ENCODE measurements at regions not wholly inside any gene's neighbourhood (a gene's known extent, or its start where the extent isn't known, plus 50 kb on each side); places are given as distances from the start of the nearest gene placed in this dataset.
A peak's percentile ranks its signal among the peaks of the same experiment; 100 is the strongest.

DNA sequence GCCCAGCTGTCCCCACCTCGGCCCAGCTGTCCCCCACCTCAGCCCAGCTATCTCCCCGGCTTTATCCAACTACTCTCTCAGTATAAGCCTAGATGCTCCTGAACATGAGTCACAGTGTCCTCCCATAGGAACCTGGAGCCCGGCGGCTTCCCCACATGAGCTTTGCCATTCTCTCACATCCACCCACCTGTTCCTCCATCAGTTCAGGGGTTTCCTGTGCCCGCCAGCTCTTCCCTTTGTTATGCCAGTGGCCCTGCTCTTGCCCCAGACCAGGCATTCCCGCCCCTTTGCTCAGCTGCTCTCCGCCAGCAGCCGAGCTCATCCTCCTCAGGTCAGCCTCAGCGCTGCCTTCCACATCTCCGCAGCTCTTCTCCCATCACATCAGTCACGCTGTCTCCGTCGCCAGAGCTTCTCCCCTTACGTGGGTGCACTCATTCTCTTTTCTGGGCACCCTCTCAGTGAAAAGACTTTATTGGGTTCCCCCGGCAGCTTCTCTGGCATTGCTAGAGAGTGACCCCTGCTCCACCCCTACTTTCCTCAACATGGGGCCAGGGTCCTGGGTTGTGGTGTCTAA lies 89.5 kb upstream of the CSF3R start:
- DNase-seq, result no peak

DNA sequence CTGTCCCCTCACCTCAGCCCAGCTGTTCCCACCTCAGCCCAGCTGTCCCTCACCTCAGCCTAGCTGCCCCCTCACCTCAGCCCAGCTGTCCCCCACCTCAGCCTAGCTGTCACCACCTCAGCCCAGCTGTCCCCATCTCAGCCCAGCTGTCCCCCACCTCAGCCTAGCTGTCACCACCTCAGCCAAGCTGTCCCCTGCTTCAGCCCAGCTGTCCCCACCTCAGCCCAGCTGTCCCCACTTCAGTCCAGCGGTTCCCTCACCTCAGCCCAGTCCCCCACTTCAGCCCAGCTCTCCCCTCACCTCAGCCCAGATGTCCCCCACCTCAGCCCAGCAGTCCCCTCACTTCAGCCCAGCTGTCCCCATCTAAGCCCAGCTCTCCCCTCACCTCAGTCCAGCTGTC lies 88.4 kb upstream of the CSF3R start:
- no peak for DNase-seq

DNA sequence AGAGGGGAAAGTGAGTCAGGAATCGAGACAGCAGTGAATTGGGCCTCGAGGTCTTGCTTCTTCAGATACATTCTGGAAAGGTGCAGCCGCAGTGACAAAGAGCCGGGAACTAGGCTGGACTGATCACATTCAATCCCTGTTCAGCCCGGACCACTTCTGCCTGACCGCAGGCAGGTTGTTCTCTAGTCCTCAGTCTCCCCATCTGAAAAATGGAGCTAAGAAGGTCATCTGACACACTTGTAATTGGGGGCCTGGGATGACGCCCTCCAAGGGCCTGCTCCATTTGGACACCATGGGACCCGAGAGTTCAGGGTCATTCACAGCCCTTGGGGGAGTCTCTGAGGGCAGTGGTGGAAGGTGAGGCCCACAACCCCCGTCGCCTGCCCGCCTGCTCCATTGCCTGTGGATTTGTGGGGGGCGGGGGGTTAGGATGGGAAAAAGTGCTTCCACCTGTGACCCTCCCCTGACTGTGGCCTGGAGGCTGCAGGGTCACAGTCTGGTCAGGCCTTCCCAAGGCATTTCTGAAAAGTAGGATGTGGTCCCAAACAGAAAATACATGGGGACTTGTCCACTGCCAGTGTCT lies 87.9 kb upstream of the CSF3R start:
- DNase-seq, result no peak

DNA sequence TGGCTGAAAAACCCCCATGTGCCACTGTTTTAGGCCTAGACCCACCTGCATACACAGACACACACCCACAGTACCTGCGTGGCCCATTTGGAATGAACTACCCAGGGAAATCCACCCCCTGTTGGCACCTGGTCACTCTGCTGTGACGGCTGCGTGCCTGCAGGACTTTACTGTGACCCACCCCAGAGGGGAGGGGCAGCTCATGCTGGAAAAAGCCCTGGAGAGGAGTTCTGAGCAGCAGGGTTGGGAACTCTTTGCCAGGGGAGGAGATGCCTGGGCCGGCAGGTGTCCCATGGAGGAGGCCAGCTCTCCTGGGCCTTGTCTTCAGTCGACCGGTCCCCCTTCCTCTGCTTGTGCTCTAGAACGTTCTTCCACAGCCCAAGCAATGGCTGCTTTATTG lies 87.3 kb upstream of the CSF3R start:
- DNase-seq, result no peak

DNA sequence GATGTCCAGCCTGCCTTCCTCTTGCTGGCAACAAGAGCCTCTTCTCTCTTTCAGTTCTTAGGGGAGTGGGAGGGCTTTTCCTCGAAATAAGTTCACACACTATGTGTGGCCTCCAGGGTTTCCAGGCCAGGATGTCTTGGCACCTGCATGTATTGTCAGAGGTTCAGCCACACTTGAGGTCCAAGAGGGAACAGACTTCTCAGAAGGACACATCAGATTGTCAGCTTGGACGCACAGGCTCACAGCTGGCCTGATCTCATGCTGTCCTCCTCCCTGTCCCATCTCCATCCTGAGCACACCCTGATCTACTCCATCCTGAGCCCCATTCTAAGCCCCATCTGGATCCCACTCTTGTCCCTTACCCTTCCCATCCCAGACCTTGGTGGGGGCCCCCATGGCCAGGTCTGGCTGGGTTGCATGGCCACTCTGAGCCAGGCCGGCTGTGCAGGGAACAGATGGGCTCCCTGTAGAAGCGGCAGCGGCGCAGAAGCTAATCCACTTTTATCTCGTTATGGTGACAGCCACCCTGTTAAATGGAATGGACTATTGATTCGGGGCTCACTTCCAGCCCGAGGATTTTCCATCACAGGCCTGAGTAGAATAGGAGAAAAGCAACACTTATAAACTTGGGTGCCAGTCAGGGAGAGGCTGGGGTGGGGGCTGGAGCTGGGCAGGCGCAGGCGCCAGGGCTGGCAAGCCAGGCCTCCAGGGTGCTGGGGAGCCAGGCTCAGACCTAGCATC lies 85.1 kb upstream of the CSF3R start:
- no peak for DNase-seq

DNA sequence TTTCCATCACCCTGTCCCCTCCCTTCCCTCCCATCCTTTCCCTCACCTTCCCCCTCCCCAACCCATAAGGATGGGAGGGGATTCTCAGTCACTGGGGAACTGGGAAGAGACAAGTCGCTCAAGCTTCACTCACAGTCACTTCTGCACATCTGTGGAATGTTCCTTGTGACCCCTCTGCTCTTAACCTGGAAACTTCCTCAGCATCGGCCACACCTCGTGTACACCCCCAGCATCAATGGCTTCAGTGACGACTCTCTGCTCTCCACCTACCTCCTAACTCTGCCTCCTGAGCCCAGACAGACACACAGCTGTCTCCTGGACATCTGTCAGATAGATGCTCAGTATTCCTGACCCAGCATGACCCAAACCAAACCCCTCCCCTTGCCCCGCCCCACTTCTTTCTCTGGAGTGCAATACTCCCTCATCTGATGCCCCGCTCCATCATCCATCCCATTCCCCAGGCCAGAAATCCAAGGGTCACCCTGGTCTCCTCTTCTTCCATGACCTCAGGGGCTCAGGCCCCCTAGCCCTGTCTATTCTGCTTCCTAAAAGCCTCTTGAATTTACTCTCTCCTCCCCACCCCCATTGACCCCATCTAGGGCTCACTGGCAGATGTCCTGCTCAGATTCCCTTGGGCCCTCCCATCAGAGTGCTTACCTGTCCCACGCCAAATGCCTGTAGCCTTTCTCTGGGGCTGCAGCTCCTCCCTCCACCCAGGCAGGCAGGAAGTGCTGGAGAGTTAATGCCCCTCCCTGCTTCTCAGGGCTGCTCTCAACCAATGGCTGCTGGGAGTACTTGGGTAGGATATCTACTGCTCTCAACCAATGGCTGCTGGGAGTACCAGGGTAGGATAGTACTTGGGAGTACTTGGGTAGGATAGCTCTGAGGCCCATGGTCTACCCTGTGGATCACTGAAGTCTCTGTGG lies 83.1 kb upstream of the CSF3R start:
- no peak for DNase-seq

DNA sequence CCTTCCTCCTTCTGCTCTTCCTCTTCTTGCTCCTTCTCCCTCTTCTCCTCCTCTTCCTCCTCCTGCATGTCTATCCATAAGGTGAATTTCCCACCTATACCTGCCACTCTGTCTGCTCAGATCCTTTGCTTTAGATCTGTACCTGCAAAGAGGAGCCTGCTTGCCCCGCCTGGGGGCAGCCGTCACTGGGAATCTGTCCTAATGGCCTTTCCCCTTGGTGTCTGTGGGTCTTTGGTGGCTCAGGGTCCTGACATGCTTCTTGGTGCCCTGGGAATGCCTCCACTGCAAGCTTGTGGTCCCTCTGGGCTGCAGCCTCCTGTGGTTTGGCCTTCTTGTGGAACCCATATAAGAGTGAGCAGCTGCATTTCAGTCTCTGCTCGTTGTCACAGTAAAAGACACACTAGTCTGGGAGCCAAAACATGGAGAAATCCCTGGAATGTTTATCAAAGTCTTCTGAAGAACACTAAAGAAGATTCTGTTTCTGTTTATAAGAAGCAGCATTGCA lies 79.5 kb upstream of the CSF3R start:
- no peak for DNase-seq

DNA sequence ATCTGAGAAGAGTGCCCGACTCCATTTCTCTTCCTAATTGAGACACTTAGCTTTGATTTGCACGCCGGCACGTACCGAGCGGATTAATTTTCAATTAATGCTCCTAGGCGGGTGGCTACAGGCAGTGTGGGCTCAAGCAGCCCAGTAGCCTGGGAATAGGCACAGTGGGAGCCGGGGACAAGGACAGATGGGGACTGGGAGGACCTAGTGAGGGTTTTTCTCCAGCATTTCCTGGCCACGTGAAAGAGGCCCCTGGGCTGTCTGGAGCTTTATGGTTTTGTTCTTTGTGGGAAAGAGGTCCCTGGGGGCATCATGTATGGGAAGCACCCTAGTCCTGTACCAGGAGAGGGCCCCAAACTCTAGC lies 78.6 kb upstream of the CSF3R start:
- DNase-seq, result no peak

DNA sequence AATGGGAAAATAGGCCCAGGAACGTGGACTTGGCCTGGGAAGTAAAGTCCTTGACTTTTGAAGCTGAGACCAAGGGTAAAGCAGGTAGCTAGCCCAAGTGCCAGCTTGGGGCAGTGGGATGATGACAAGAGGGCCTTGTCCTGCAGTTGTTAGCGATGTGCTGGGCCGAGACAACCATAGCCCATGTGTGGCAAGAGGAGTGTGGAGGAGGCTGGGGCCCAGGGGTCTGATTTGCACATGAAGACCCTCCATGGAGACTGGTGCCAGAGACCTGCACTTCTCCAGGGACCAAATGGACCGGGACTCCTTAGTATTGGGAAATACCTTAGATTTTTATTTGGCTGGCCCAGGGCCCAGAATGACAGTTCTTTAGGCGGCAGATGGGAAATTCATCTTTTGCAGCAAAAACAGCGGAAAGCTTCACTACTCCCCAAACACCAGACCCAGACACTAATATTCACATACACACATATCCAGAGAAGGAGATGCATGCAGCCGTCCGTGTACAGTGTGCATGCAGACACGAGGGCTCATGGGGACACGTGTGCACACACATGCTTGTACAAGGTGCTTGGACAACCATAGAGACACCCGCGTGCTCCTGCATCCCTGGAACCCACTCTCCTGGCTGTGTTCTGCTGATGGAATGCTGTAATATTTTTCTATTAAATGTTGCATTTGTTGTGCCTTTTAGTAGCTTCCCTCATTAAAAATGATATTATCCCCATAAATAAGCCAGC lies 78.1 kb upstream of the CSF3R start:
- no peak for DNase-seq

DNA sequence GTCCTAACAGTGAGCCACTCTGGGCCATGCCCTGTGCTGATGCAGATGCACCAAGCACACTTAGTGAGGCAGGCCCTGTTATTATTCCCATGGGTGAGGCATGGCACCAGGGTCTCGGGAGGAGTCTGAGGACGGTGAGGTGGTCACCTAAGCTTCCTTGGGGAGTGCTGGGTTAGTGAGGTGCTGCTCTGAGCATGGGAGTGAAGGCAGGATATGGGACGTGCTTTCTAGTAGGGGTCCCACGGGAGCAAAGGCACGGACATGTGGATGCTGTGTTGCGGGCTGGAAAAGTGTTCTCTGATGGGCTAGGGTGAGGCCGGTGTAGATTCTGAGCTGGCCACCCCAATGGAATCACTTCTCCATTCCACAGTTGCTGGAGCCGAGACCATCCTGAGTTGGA lies 77.5 kb upstream of the CSF3R start:
- no peak for DNase-seq

DNA sequence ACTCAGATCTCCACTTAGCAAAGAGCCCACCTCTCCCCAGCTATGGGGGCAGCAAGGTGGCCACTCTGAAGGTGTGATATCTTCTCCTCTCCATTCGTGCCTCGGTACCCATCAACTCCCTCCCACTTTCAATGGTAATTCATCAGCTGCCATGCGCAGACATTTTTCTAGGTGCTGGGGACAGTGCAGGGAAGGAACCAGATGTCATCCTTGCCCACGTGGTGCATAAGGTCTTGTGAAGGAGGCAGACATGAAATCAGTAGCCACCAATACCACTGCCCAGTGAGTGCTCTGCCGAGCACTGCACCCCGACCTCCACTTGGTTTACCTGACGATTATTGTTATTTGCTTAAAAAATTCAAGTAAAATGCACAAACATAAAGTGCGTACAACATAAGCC lies 76.3 kb upstream of the CSF3R start:
- DNase-seq, result no peak

DNA sequence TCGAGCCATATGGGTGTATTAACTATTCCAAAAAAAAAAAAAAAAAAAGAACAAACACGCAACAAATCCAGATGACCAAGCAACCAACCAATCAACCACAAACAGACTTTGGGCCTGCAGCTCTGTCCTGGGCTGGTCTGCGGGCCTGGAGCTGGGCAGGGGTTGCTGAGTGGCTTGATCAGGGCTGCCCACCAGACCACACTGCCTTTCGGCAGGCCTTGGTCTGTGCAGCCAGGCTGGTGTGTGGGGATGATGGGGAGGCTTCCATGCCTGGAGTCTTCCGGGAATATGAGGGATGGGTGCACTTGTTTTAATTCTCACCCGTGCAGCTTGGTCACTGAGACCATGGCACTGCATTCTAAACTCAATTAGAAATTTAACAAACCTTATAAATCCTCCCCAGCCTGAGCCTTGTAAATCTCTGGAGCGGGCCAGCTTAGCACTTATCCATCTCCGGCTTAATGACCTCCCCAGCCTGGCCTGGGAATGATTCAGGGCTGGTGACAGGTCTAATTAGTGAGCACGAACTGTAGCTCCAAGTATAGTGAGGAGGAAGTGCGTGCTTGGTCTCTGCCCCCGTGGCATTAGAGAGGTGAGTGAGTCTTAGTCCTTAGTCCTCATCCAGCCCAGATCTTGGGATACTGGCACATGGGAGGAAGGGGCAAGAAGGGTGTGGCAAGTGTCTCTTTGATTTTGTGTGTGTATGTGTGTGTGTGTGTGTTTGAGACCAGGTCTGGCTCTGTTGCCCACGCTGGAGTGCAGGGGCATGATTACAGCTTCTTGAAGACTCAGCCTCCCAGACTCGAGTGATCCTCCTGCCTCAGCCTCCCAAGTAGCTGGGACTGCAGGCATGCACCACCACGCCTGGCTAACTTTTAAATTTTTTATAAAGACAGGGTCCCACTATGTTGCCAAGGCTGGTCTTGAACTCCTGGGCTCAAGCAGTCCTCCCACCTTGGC lies 74.6 kb upstream of the CSF3R start:
- no peak for DNase-seq

DNA sequence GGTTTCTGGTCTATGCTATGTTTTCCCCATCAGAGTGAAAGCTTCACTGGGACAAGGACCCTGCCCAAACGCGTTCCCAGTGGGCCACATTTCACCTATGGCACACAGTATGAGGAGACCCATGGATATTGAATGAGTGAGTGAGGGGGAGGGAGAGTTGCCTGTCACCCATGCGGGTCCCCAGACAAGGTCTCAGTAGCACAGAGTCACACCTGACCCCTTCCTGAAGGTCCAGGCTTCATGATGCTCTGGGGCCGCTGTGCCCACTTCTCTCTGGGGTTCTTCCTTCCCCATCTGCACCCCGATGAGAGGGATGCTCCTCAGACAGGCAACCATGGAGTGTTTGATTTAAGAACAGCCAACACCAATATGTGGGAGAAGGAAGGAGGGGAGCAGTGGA lies 72.3 kb upstream of the CSF3R start:
- DNase-seq, result no peak

DNA sequence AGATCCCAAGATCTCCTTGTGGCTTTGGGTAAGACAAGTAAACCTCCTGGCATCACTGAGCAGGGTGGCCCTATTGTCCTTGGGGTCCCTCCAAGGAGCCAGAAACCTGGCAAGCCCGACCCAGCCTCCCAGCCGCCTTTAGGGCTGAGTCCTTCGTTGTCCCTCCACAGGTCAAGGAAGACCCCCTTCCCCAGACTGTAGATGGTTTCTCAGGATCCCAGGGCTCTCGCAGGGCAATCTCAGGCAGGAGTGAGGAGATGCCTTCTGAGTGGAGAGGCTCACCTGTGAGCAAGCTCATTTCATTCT lies 71.6 kb upstream of the CSF3R start:
- DNase-seq, result no peak

DNA sequence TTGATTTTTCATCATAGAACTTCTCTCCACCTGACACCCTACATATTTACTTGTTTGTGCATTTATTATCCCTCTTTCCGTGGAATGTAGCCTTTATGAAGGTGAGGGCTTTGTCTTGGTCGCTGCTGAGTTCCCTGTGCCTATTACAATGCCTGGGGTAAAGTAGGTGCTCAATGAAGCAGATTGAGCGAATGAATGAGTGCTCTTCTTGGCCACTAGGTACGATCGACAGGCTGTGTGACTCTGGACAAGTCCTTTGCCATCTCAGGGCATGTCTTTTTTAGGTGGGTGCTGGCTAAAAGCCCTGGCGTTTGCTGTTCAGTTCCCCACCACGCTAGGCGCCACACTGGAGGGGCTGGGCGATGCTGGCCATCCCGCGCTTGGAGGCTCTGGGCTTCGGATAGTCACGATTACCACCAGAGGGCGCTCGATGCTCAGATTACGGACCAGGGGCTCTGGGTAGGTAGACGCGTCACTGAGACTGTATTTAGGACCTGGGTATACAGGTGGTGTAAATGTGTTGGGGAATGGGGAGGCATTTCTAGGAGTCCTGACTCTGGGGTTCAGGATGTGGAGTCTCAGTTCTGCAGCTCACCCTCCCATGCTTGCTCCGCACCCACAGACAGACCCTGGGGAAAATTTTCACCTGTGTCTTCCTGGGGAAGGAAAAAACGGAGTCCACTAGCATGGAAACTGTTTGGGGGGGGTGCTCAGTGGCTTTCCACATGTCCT lies 71.0 kb upstream of the CSF3R start:
- peak; percentile 87 for DNase-seq

DNA sequence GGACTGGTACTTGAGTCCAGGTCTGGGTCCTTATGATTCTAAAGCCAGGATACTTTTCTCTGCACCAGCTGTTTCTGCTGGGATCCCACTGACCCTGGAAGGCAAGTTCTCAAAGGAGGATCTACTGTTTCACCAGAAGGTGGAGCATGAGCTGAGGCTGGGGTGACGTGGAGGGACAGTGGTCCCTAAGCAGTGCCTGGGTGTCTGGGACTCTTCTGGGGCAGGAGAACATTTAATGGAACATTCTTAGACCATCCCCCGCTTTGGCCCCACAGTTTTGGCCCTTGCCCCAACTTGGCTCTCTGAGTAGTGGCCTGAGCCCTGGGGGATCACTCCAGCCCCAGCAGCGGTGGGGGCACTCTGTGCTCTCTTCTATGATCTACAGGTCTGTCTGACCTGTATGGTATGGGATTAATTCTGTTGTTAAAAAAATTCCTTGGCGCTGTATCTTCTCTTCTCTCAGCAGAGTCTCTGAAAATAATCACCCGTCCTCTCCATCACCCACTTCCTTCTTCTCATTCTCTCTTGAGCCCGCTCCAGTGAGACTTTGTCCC lies 60.3 kb upstream of the CSF3R start:
- DNase-seq, result no peak

DNA sequence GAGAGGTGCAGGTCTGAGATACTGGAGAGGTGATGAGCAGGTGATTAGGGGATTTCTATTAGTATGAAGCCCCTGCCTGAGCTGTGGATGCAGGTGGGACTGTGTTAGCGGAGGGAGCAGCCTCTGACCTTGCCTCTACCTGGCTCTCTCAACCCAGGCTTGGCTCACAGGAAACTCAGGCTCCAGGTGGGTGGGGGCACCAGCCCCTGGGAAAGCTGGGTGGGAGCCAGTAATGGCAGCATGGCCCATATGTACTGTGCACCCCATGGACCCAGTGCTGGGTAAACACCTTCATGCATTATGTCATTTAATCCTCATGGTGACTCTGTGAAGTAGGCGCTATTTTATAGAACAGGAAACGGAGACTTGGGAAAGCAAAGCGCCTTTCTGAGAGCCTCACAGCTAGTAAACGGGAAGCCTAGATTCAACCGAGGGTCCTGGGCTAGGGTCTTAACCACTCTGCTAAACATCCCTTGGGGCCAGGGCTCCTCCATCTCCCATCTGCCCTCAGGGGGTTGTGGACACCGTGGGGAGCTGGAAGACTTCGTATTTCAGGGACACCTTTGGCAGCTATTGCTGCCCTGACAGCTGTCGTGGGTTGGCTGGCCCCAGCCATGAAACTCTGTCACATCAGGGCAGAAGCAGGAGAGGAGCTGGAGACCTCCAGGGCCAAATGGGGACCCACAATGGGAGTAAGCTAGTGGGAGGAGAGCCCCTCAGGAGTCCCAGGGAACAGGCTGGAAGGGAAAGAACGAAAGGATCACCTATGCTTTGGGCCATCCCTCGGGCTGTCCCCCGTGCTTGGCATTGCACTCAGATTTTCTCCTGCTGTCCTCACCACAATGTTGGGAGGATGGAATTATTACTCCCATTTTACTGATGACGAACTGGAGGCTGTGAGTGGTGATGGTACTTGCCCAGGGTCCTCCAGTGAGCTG lies 59.6 kb upstream of the CSF3R start:
- peak; percentile 54 for DNase-seq

DNA sequence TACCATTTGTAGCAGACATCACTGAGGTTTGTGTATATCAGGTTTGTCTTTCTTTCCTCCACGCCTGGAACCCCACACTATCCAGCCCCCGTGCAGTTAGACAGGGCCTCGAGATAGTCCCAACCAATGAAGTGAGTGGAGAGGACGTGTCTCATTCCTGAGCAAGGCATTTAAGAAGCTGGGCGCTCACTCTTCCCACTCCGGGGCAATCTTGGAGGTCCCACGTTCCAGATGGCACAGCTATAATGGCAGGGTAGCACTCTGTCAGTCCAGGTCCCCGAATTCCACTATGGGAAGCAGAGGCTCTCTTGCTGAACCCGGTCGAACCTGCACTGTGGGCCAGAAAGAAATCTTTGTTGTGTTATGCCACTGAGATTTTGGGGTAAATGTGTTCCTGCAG lies 57.3 kb upstream of the CSF3R start:
- DNase-seq, result no peak

DNA sequence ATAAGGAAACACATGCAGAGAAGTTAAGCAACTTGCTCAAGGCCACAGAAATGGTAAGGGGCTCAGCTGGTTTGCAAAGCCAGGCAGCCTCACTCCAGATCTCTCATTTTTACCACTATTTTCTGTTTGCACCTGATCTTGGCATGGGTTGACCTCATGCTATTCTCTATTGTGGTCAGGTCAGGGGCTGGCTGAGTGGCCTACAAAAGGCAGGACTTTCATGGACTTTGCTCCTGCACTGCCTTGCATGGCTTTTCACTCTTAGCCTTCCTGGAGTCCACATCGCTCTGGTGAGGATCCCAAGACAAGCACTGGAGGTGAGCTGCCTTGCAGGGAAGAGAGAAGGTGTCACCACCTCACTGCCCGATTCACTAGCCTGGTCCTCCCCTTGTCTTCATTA lies 56.8 kb upstream of the CSF3R start:
- no peak for DNase-seq

DNA sequence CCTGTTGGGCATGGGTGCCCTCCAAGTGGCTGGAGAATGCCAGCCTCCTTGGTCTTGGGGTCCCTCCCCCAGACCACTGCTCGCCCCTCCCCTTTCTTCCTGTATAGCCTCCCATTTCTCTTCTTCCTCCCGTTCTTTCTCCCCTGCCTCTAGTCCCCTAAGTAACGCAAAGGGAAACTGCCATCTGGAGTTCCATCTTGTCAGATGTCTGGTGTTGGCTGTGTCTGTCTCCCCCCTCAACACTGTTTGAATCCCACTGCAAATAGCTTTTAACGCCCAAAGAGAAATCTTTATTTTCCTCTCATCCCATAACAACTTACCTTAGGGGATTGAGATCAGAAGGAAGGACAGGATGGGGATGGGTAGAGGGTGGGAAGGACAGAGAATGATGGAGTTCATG lies 55.3 kb upstream of the CSF3R start:
- DNase-seq, result no peak
